HS-5 (cell line): ENCODE measurements at regions not wholly inside any gene's neighbourhood (a gene's known extent, or its start where the extent isn't known, plus 50 kb on each side); places are given as distances from the start of the nearest gene placed in this dataset.

ENCODE experiments used
- DNase-seq: peaks from one replicate; pipeline ENCODE4 v3.0.0-alpha.2; 2012; ENCODE audit warnings: low read depth

DNA sequence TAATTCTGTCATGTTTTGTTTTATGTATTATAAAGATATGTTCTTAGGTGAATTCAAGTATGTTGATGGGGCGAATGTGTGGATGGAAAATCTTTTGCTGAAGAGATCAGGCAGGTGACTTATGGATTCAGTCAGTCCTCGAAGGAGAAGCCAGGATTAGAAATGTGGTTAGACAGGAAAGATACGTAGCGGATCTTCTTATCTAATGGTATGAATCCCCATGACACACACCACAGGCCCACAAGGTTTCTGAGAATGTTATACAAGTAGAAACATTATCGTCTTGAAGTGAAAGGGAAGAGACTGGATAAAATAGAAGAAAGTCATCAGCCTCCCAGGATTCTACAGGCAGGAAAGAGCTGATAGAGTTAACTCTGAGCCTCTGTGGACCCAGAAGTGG lies 69.0 kb upstream of the RFXAP start:
- DNase-seq: no peak

DNA sequence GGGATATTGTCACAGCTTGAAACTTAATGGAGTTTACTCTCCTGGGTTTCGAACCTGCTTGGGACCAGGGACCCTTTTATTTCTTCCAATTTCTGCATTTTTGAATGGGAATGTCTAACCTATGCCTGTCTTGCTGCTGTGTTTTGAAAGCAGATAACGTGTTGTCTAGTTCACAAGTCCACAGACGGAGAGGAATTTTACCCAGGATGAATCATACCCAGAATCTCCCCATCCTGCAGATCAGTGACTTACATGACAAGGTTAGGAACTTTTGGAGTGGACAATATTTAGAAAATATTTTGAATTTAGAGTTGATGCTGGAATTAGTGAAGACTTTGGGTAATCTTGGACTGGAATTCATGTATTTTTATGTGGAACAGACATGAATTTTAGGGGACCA lies 68.6 kb upstream of the RFXAP start:
- no peak for DNase-seq

DNA sequence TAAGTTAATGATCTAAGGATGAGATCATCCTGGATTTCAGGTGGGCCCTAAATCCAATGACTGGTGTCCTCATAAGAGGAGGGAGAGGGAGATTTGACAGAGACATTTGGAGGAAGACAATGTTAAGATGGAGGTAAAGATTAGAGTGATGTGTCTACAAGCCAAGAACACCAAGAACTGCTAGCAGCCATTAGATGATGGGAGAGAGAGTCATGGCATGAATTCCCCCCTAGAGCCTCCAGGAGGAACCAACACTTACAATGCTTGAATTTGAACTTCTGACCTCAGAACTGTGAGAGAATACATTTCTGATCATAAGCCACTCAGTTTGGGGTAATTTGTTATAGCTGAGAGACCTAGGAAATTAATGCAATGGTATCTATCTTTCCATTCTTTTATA lies 68.1 kb upstream of the RFXAP start:
- no peak for DNase-seq

DNA sequence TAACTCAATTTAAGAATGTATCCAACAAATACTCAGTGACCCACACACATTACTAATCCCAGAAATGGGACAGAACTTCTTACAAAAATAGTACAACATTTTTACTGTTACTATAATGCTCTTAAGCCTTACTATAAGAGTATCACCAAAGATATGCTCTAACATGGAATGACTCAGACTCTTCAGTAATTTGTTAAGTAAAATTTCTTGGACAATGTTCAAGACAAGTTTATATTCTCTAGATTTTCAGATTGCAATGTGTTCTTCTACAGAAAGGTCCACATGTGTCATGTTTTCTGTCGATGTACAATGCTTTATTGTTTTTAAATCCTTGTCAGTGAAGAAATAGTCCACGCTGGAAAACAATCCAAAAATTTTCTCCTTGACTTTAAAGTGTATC lies 66.3 kb upstream of the RFXAP start:
- no peak for DNase-seq

DNA sequence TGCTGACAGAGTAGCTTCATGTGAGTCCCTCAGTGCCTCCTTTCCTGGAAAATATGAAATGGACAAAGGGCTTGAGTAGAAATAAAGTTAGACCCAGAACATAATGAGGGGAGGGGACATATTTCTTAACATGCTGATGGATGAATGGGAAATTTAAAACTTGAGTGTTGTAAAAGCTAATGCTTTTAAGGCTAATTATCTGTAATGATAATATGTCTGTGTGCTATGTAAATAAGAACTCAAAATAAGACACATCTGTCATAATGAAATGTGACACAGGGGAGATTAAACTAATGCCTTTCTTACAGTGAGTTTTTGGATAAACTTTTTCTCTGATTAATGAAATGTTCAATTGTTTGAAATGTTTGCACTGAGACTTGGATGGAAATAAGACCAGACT lies 65.8 kb upstream of the RFXAP start:
- no peak for DNase-seq

DNA sequence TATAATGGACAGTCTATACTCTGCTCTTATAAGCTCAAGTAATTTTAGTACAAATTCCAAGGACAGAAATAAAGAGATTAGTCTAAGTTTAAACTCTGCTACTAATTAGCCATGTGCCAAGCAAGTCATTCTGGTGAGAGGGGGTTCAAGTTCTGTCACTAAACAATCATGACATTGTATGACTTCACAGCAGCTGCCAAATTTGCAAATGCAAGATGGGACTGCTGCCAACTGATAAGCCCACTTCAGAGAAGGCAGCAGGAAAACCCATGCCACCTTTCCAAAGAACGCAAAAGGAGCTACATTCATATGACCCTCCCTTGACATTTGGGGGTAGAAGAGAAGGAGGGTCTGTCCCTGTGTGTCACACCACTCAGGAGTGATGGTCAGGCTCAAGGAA lies 60.7 kb upstream of the RFXAP start:
- no peak for DNase-seq

DNA sequence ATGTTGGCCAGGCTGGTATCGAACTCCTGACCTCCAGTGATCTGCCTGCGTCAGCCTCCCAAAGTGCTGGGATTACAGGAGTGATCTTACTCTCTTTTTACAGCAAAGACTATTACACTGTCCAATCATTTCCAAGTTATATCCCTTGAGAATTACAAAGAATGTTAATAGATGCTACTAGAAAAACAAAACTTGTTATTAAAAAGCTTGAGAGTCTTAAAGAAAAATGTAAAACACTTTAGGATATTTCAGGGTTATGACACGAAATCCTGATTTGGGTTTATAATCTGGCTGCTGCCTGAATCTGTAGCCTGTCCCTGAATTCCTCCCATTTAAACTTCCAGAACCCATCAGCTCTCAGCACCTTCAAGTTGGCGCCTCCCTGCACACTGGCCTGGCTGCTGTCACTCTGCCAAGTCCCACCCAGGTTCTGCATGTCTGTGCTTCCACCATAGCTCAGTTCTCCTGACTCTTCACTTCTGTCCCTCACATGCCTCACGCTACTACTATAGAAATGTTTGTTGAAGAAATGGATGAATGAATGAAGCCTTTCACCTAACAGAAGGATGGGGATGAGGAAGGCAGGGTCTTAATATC lies 55.8 kb upstream of the RFXAP start:
- DNase-seq: no peak

DNA sequence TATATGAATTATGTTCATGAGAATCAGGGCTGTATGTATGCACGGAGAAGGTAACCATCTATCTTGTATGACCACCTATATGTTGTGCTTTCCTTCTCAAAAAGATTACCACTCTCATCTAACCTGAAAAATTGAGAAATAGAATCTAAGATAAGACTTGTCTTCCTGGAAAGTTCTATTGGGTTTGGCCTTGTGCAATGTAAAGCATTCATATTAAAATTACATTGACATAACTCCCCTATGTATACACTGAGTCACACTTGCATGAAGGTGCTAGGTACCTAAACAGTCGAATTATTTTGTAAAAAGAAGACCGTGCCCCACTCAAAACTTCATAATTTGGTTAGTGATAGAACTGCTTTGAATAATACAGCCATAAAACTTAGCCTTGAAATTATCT lies 54.5 kb upstream of the RFXAP start:
- no peak for DNase-seq

DNA sequence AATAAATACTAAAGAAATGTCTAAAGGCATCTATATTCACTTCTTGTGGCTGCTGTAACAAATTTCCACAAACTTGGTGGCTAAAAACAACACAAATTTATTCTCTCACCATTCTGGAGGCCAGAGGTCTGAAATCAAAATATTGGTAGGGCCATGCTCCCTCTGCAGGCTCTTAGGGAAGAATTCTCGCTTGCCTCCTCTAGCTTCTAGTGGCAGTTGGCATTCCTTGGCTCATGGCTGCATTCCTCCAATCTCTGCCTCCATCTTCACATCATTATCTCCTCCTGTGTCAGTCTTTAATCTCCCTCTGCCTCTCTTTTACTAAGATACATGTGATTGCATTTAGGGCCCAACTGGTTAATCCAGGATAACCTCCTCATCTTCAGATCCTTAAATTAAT lies 54.1 kb upstream of the RFXAP start:
- DNase-seq: no peak

DNA sequence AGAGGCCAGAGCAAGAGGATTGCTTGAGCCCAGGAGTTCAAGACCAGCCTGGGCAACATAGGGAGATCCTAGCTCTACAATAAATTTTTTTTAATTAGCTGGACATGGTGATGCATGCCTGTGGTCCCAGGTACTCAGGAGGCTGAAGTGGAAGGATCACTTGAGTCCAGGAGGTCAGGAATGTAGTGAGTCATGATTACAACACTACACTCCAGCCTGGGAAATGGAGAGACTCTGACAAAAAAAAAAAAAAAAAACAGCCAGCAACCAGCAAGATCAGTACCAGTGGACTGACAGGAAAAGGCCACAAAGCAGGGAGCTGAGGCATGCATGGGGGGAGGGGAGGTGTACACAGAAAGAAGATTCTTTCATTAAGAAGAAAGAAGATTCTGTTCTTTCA lies 52.7 kb upstream of the RFXAP start:
- DNase-seq: peak; percentile 22

DNA sequence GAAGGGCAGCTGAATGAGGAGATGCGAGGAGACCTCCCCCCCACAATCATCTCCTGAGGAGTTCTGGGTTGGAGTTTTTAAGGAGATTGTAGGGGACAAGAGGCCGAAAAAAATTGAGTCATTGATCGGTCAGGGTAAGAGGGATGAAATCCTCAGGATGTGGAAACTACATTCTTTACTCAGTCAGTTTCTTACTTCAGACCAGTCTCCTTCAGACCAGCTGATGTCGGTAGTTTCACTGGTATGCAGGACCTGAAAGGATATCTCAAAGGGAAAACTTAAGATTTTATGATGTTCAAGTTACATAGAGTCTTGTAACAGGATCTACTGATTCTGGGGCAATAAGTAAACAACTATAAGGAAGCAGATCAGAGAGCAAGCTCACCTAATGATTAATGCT lies 51.7 kb upstream of the RFXAP start:
- no peak for DNase-seq

DNA sequence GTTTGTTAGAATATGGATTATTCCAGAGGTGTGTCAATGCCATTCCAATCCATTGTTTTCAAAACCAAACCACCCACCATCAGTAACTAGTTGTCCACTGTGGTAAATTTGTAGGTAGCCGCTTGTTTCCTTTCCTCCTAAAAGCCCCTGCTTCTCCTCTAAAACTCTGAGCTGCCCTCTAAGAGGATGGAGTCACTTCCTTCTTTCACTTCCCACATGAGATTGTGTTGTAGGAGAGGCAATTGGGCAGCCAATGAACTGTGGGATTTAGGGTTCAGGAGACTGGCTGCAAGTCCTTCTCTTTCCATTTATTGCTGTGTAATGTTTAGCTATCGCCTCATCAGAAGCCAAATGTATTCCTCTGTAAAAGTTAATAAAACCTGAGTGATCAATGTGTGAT lies 49.9 kb upstream of the RFXAP start:
- no peak for DNase-seq
